ENCODE measurements at regions not wholly inside any gene's neighbourhood (a gene's known extent, or its start where the extent isn't known, plus 50 kb on each side); places are given as distances from the start of the nearest gene placed in this dataset.

DNA sequence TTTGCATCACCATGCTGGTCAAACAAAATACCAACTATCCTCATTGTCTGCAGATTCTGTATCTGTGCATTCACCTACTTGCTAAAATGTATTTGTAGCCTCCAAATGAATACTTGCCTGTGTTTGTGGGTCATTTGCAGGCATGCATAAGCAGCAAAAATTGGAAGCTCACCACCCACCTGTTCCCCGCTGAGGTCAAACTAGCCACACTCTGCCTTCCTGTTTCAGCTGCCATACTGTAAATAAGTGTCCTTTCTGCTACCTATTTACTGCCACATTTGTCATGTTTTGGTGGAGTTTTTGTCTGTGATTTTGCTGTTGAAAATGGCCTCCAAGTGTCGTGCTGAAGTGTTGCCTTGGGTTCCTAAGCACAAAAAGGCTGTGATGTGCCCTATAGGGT, 50.0 kb upstream of the ACMSD start:
- peaks cover 10% of the 10 kb centered on the region for H3K27me3 Mint-ChIP-seq (ENCODE audit: low read depth)
- peaks cover 3% of the 10 kb centered on the region for H3K4me1 Mint-ChIP-seq (ENCODE audit: low read depth)

More for the DNA sequence above, 50.0 kb upstream of the ACMSD start:
- Mint-ChIP-seq H3K9me3 (ENCODE audit: low read depth) (no peaks in the 10 kb centered on the region), H3K27ac (ENCODE audit: unreplicated experiment) (no peak overlapping the region), H3K36me3 (ENCODE audit: low read depth) (no peaks in the 10 kb centered on the region), H3K4me3 (ENCODE audit: unreplicated experiment) (no peak overlapping the region)
- DNase-seq (ENCODE audit: low spot score): no peak
- TF ChIP-seq, protein P1, sequence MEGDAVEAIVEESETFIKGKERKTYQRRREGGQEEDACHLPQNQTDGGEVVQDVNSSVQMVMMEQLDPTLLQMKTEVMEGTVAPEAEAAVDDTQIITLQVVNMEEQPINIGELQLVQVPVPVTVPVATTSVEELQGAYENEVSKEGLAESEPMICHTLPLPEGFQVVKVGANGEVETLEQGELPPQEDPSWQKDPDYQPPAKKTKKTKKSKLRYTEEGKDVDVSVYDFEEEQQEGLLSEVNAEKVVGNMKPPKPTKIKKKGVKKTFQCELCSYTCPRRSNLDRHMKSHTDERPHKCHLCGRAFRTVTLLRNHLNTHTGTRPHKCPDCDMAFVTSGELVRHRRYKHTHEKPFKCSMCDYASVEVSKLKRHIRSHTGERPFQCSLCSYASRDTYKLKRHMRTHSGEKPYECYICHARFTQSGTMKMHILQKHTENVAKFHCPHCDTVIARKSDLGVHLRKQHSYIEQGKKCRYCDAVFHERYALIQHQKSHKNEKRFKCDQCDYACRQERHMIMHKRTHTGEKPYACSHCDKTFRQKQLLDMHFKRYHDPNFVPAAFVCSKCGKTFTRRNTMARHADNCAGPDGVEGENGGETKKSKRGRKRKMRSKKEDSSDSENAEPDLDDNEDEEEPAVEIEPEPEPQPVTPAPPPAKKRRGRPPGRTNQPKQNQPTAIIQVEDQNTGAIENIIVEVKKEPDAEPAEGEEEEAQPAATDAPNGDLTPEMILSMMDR (IDR thresholded peaks at IDR 0.05): no peak
